ENCODE measurements at regions not wholly inside any gene's neighbourhood (a gene's known extent, or its start where the extent isn't known, plus 50 kb on each side); places are given as distances from the start of the nearest gene placed in this dataset.

DNA sequence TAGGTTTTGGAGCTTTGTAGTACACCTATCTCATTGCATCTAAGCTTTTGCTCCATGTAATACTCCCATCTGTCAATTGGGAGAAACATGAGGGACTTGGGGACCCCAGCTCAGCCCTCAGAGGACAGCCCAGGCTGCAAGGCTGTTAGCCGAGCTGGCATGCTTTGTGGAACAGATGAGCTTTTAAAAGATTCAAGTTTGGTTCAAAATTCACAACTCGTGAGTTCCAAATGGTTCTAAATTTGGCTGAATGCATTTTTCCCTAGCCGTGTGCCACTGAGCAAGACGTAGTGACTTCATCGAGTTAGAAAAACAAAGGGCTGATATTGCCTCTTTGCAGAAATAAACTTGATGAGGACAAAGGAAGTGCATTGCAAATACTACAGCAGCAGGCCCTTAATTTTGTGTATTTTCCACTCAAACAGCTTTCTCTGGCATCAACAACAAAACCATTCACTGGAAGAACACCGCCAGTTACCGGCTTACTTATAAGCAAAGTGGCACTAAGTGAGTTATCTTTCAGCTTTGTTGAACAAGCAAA is 165.0 kb upstream of the HS3ST1 start:
- Histone ChIP-seq H3K4me2 (ENCODE audit: low read length) (no peak overlapping the region), H3K79me2 (replicated peaks; ENCODE audit: insufficient read depth, low read length) (no peaks in the 10 kb centered on the region), H3K9me2 (ENCODE audit: insufficient read depth, low read length) (no peaks in the 10 kb centered on the region), H3K27me3 (ENCODE audit: insufficient read depth, low read depth, low read length) (no peaks in the 10 kb centered on the region), H3K9me3 (ENCODE audit: low read length) (no peaks in the 10 kb centered on the region), H4K20me1 (ENCODE audit: insufficient read depth) (no peaks in the 10 kb centered on the region), H3K36me3 (ENCODE audit: insufficient read depth, low read length) (no peaks in the 10 kb centered on the region), H3F3A (ENCODE audit: insufficient read depth, low read length, poor library complexity, severe bottlenecking) (no peaks in the 10 kb centered on the region), H3K9ac (ENCODE audit: low read length) (no peak overlapping the region), H3K4me3 (ENCODE audit: low read length) (no peak overlapping the region), H2AFZ (ENCODE audit: low read depth, low read length) (no peak overlapping the region), H3K27ac (ENCODE audit: low read length) (no peak overlapping the region)
- TF ChIP-seq RAD21 (conservative IDR thresholded peaks at IDR 0.05) (no peak), SMC3 (conservative IDR thresholded peaks at IDR 0.05; ENCODE audit: poor library complexity) (no peak), TAF1 (IDR thresholded peaks at IDR 0.05; ENCODE audit: low read depth) (no peak), EP300 (conservative IDR thresholded peaks at IDR 0.05; ENCODE audit: poor library complexity, severe bottlenecking) (no peak), POLR2AphosphoS5 (IDR thresholded peaks at IDR 0.05) (no peak), CTCF (IDR thresholded peaks at IDR 0.05; ENCODE audit: poor library complexity, severe bottlenecking) (no peak), EZH2 (IDR thresholded peaks at IDR 0.05; ENCODE audit: borderline replicate concordance, insufficient read depth, low read length, poor library complexity, severe bottlenecking) (no peak), MXI1 (conservative IDR thresholded peaks at IDR 0.05; ENCODE audit: poor library complexity, severe bottlenecking) (no peak)
- TF ChIP-seq, protein P1, sequence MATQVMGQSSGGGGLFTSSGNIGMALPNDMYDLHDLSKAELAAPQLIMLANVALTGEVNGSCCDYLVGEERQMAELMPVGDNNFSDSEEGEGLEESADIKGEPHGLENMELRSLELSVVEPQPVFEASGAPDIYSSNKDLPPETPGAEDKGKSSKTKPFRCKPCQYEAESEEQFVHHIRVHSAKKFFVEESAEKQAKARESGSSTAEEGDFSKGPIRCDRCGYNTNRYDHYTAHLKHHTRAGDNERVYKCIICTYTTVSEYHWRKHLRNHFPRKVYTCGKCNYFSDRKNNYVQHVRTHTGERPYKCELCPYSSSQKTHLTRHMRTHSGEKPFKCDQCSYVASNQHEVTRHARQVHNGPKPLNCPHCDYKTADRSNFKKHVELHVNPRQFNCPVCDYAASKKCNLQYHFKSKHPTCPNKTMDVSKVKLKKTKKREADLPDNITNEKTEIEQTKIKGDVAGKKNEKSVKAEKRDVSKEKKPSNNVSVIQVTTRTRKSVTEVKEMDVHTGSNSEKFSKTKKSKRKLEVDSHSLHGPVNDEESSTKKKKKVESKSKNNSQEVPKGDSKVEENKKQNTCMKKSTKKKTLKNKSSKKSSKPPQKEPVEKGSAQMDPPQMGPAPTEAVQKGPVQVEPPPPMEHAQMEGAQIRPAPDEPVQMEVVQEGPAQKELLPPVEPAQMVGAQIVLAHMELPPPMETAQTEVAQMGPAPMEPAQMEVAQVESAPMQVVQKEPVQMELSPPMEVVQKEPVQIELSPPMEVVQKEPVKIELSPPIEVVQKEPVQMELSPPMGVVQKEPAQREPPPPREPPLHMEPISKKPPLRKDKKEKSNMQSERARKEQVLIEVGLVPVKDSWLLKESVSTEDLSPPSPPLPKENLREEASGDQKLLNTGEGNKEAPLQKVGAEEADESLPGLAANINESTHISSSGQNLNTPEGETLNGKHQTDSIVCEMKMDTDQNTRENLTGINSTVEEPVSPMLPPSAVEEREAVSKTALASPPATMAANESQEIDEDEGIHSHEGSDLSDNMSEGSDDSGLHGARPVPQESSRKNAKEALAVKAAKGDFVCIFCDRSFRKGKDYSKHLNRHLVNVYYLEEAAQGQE (IDR thresholded peaks at IDR 0.05; ENCODE audit: borderline replicate concordance): no peak

DNA sequence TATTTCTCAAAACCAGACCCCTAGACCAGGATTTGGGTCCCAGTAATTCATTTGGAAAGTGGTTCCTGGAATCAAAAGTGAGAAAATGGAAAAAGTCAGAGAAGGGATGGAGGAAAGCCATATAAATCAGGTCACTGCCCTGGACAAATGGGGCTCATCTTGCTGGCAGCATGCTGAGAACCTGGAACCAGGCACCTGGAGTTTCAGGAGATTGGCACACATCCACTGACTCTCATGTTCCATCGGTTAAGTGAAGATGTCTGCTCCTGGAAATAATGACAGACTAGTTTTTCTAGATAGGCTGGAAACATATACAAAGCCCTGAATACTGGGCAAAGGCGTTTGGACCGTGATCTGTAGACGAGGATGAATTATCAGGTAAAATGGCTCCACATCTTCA is 163.6 kb upstream of the HS3ST1 start:
- Histone ChIP-seq H2AFZ (ENCODE audit: low read depth, low read length) (no peak overlapping the region), H3K9ac (ENCODE audit: low read length) (no peak overlapping the region), H3K9me3 (ENCODE audit: low read length) (no peaks in the 10 kb centered on the region), H3K27ac (ENCODE audit: low read length) (no peak overlapping the region), H3K4me2 (ENCODE audit: low read length) (no peak overlapping the region), H3K4me3 (ENCODE audit: low read length) (no peak overlapping the region), H3K27me3 (ENCODE audit: insufficient read depth, low read depth, low read length) (no peaks in the 10 kb centered on the region), H3K79me2 (replicated peaks; ENCODE audit: insufficient read depth, low read length) (no peaks in the 10 kb centered on the region), H3K36me3 (ENCODE audit: insufficient read depth, low read length) (no peaks in the 10 kb centered on the region), H3K9me2 (ENCODE audit: insufficient read depth, low read length) (no peaks in the 10 kb centered on the region), H4K20me1 (ENCODE audit: insufficient read depth) (no peaks in the 10 kb centered on the region), H3F3A (ENCODE audit: insufficient read depth, low read length, poor library complexity, severe bottlenecking) (no peaks in the 10 kb centered on the region)
- TF ChIP-seq EZH2 (IDR thresholded peaks at IDR 0.05; ENCODE audit: borderline replicate concordance, insufficient read depth, low read length, poor library complexity, severe bottlenecking) (no peak), POLR2AphosphoS5 (IDR thresholded peaks at IDR 0.05) (no peak), SMC3 (conservative IDR thresholded peaks at IDR 0.05; ENCODE audit: poor library complexity) (no peak), EP300 (conservative IDR thresholded peaks at IDR 0.05; ENCODE audit: poor library complexity, severe bottlenecking) (no peak), CTCF (IDR thresholded peaks at IDR 0.05; ENCODE audit: poor library complexity, severe bottlenecking) (no peak), MXI1 (conservative IDR thresholded peaks at IDR 0.05; ENCODE audit: poor library complexity, severe bottlenecking) (no peak), RAD21 (conservative IDR thresholded peaks at IDR 0.05) (no peak), TAF1 (IDR thresholded peaks at IDR 0.05; ENCODE audit: low read depth) (no peak)
- TF ChIP-seq, protein P1 (IDR thresholded peaks at IDR 0.05; ENCODE audit: borderline replicate concordance): no peak
